T-helper 2 cell treated with Interferon-gamma antibody and Interleukin-4, amounts not matched to agents 5 μg/mL and 100 μg/mL, for 36 hours (primary cell): ENCODE measurements at regions not wholly inside any gene's neighbourhood (a gene's known extent, or its start where the extent isn't known, plus 50 kb on each side); places are given as distances from the start of the nearest gene placed in this dataset.

ENCODE experiments used
- DNase-seq: peaks from one replicate; pipeline ENCODE4 v3.0.0; 2021; ENCODE audit warnings: low spot score
- H3K27ac Mint-ChIP-seq: one replicate; pipeline ENCODE4 v1.8.0; 2021; ENCODE audit warnings: mild to moderate bottlenecking, mixed read lengths
- H3K27me3 Mint-ChIP-seq: one replicate; pipeline ENCODE4 v1.8.0; 2021; ENCODE audit warnings: low read depth, mixed read lengths
- H3K36me3 Mint-ChIP-seq: one replicate; pipeline ENCODE4 v1.8.0; 2021; ENCODE audit warnings: low read depth, mixed read lengths
- H3K4me1 Mint-ChIP-seq: one replicate; pipeline ENCODE4 v1.8.0; 2021; ENCODE audit warnings: low read depth, mixed read lengths
- H3K4me3 Mint-ChIP-seq: one replicate; pipeline ENCODE4 v1.8.0; 2022; ENCODE audit warnings: mild to moderate bottlenecking, moderate library complexity, mixed read lengths
- H3K9me3 Mint-ChIP-seq: one replicate; pipeline ENCODE4 v1.8.0; 2021; ENCODE audit warnings: mixed read lengths

DNA sequence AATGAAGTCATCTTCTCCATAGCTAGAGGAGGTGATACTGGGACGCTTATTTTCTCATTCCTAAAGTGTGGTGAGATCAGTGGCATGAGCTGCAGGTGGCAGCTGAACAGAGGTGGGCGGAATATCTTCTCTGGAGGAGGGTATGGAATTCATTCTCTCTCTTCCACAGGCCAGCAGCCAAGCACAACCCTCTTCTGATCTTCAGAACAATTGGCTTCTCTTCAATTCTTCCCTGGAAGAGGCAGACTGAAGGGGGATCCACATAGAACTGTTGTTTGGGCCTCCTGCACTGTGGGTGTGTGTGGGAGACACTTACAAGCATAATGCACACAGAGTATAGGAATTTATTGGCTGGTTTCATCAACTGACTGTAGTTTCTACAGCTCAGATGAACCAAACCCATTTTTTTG, 180.4 kb upstream of the RASGEF1B start:
- no peak for DNase-seq
- H3K36me3 Mint-ChIP-seq: no peaks in the 10 kb centered on the region
- H3K4me1 Mint-ChIP-seq: peaks cover 41% of the 10 kb centered on the region
- no peak overlapping the region for H3K4me3 Mint-ChIP-seq
- no peak overlapping the region for H3K27ac Mint-ChIP-seq
- H3K27me3 Mint-ChIP-seq: no peaks in the 10 kb centered on the region
- no peaks in the 10 kb centered on the region for H3K9me3 Mint-ChIP-seq

GRCh38 chr4:81651243-81651899, 179.7 kb upstream of the RASGEF1B start:
- Mint-ChIP-seq H3K36me3 (no peaks in the 10 kb centered on the region), H3K9me3 (no peaks in the 10 kb centered on the region), H3K27me3 (no peaks in the 10 kb centered on the region), H3K4me1 (peaks cover 41% of the 10 kb centered on the region), H3K27ac (no peak overlapping the region), H3K4me3 (no peak overlapping the region)
- DNase-seq: no peak

DNA sequence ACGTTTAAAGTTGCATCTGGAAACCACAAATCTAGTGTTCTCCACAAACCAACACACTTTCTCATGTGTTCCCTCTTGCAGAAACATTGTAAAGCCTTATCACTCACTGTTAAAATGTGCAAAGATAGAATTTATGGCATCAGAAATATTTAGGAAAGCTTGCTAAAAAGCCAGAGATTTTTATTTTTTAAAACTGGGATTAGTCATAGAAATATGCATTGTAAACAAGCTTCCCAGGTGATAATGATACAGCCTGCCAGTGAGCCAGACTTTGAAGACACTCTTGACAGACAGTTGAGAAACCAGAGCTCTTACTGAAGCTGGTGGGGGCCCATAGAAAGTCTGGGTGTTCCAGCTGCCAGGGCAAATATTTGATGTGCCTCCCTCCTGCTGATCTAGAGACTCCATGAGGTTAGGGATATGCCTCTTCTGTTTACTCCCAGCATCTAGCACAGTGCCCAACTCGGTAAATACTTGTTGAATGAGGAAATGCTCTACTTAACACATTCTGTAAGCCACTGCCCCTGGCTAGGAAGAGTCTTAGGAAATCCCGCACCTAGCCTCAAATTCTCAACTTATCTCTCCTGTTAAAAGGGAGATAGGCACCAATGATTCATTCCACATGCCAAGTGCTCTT, 179.0 kb upstream of the RASGEF1B start:
- no peaks in the 10 kb centered on the region for H3K9me3 Mint-ChIP-seq
- peaks cover 41% of the 10 kb centered on the region for H3K4me1 Mint-ChIP-seq

DNA sequence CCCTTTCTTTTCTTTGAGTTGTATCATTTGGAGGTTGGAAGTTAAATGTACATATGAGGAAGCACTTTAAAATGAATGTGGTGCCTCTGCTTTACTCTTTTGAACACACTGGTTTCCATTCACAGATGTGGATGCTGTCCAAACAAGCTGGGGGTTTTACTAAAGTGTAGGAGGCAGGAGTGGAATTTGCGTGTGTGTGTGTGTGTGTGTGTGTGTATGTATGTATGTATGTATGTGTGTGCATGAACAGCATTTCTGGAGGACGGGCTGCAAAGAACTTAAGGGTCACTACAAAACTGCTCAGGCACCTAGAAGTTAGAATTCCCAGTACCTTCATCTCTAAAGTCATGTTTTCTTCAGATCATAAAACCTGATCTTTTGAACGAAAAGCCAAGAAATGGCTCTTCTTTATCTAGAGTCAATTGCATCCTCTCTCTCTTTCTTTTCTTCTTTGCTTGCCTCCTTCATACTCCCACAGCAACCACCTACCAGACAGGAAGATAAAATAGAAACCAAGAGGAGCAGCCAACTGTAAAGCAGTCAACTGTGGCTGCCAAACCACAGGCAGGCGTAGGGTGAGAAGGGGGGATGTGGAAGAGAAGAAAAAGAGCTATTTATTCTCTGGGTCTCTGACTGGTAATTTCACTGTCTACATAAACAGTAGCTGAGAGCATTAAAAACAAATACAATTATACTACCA, 177.0 kb upstream of the RASGEF1B start:
- Mint-ChIP-seq H3K4me1 (peaks cover 41% of the 10 kb centered on the region), H3K9me3 (no peaks in the 10 kb centered on the region), H3K27ac (no peak overlapping the region), H3K36me3 (no peaks in the 10 kb centered on the region), H3K27me3 (no peaks in the 10 kb centered on the region), H3K4me3 (peak overlapping the region; percentile 55)
- DNase-seq: peak; percentile 25

More for the DNA sequence above, 179.0 kb upstream of the RASGEF1B start:
- no peaks in the 10 kb centered on the region for H3K36me3 Mint-ChIP-seq
- H3K27ac Mint-ChIP-seq: no peak overlapping the region
- H3K4me3 Mint-ChIP-seq: peak overlapping the region; percentile 11
- no peaks in the 10 kb centered on the region for H3K27me3 Mint-ChIP-seq
- no peak for DNase-seq

DNA sequence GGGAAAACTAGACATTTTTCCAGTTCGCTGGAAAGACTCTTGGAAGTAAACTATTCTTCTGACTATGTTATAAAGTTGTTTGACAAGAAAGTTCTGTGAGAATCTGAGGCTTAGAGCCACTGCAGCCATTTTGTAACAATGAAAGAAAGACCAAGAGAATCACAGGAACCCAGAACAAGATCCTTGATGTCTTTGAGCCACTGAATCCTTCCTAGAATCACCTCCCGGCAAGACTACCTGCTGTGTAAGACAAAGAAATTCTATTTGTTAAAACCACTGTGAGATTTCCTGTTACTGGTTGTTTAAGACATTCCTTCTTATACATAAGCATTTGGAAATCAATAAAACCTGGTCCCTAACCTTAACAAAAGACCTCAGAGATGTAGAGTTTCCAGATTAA, 175.7 kb upstream of the RASGEF1B start:
- peaks cover 39% of the 10 kb centered on the region for H3K4me1 Mint-ChIP-seq
- H3K27ac Mint-ChIP-seq: no peak overlapping the region
- H3K4me3 Mint-ChIP-seq: no peak overlapping the region
- no peaks in the 10 kb centered on the region for H3K36me3 Mint-ChIP-seq
- no peaks in the 10 kb centered on the region for H3K9me3 Mint-ChIP-seq
- no peaks in the 10 kb centered on the region for H3K27me3 Mint-ChIP-seq
- DNase-seq: no peak

GRCh38 chr4:81642543-81642942, 170.8 kb upstream of the RASGEF1B start:
- H3K9me3 Mint-ChIP-seq: no peaks in the 10 kb centered on the region
- no peak for DNase-seq
- H3K4me3 Mint-ChIP-seq: no peak overlapping the region
- H3K27me3 Mint-ChIP-seq: no peaks in the 10 kb centered on the region
- no peak overlapping the region for H3K27ac Mint-ChIP-seq
- no peaks in the 10 kb centered on the region for H3K36me3 Mint-ChIP-seq
- H3K4me1 Mint-ChIP-seq: peaks cover 3% of the 10 kb centered on the region

GRCh38 chr4:81639248-81639647, 167.5 kb upstream of the RASGEF1B start:
- no peaks in the 10 kb centered on the region for H3K4me1 Mint-ChIP-seq
- no peak overlapping the region for H3K4me3 Mint-ChIP-seq
- H3K9me3 Mint-ChIP-seq: no peaks in the 10 kb centered on the region
- DNase-seq: no peak
- H3K27me3 Mint-ChIP-seq: no peaks in the 10 kb centered on the region
- no peak overlapping the region for H3K27ac Mint-ChIP-seq
- no peaks in the 10 kb centered on the region for H3K36me3 Mint-ChIP-seq

DNA sequence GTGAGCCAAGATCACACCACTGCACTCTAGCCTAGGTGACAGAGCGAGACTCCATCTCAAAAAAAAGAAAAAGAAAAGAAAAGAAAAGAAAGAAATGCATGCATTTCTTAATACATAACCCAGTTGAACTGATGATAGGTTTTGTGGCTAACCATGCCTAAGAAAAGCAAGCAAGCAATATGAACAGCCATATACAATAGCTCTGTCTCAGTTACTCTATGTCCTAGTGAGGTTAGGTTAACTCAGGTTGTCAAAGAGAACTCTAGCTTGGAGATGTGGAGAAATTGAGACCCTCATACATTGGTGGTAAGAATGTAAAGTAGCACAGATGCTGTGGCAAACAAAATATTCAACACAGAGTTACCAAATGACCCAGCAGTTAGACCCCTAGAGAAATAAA, 167.0 kb upstream of the RASGEF1B start:
- no peak overlapping the region for H3K27ac Mint-ChIP-seq
- H3K4me1 Mint-ChIP-seq: no peaks in the 10 kb centered on the region
- DNase-seq: no peak
- H3K36me3 Mint-ChIP-seq: no peaks in the 10 kb centered on the region
- no peaks in the 10 kb centered on the region for H3K27me3 Mint-ChIP-seq
- no peaks in the 10 kb centered on the region for H3K9me3 Mint-ChIP-seq
- H3K4me3 Mint-ChIP-seq: no peak overlapping the region

DNA sequence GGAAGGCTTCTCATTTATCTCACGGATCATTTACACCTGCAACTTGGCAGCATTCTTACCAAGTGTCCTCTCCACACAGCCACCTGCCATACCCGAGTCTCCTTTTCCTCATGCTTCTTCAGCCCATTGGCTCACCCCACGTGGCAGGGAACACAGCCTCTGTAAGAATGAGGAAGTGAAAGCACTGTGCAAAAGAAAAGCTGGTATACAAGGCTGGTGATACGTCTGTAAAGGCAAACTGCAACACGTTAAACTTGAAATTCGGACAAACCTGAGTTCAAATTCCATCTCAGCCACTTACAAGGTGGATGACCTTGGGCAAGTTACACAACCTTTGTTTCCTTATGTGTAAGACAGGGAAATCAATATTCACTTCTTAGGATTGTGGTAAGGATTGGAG, 164.0 kb upstream of the RASGEF1B start:
- H3K9me3 Mint-ChIP-seq: no peaks in the 10 kb centered on the region
- no peaks in the 10 kb centered on the region for H3K36me3 Mint-ChIP-seq
- H3K27ac Mint-ChIP-seq: no peak overlapping the region
- DNase-seq: no peak
- no peaks in the 10 kb centered on the region for H3K4me1 Mint-ChIP-seq
- no peak overlapping the region for H3K4me3 Mint-ChIP-seq
- no peaks in the 10 kb centered on the region for H3K27me3 Mint-ChIP-seq

DNA sequence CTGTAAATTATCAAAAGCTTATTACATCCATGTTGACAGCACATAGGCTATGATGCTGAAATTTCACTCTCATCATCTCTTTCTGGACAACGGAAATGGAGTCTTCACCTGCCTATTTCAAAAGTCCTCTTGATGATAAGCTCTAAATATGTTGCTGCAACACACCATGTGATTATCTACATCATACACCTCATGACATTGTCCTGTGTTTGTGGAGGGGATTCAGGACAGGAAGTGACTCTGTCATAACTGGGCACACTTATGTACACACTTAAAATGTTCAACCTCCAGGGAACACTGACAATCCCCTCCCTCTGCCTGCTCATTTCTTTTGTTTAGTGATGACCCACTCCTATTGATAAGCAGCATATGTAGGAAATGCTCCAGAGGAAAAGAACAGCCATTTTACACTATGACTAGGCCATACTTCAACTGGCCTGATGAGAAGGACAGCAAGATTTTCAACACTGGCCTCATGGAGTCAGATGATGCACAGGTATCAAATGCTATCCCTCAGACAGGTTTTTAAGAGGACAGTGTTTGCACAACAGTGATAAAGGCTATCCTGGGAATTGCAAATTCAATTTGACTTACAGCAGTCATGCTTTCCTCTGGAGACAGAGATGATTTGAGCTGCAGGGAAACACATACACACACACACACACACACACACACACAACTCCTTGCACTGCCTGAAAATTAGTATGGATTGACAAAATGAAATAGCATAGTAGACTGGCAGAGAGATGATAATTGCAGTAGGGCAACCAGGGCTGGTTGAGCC, 163.3 kb upstream of the RASGEF1B start:
- no peaks in the 10 kb centered on the region for H3K27me3 Mint-ChIP-seq
- H3K27ac Mint-ChIP-seq: no peak overlapping the region
- H3K4me1 Mint-ChIP-seq: no peaks in the 10 kb centered on the region
- no peak overlapping the region for H3K4me3 Mint-ChIP-seq
- H3K36me3 Mint-ChIP-seq: no peaks in the 10 kb centered on the region
- no peak for DNase-seq
- H3K9me3 Mint-ChIP-seq: no peaks in the 10 kb centered on the region

DNA sequence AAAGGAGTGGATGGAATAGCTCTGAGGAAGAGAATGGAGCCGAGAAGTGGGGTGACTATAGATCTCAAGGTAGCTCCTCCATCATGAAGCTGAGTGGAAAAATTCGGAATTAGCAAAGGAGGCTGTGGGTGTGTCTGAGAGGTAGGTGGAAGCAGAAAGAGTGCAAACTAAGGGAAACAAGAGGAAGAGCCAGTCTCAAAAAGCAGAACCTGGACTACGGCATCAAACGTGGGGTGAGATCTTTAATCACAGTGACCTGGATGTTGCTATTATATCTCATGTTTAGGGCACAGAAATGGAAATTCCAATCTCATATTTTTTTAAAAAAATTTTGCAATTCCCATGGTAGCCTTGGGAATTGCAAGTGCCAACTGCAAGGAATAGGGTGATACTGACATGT, 162.5 kb upstream of the RASGEF1B start:
- H3K9me3 Mint-ChIP-seq: no peaks in the 10 kb centered on the region
- H3K4me1 Mint-ChIP-seq: no peaks in the 10 kb centered on the region
- H3K4me3 Mint-ChIP-seq: no peak overlapping the region
- no peaks in the 10 kb centered on the region for H3K27me3 Mint-ChIP-seq
- no peak for DNase-seq
- H3K27ac Mint-ChIP-seq: no peak overlapping the region
- H3K36me3 Mint-ChIP-seq: no peaks in the 10 kb centered on the region

DNA sequence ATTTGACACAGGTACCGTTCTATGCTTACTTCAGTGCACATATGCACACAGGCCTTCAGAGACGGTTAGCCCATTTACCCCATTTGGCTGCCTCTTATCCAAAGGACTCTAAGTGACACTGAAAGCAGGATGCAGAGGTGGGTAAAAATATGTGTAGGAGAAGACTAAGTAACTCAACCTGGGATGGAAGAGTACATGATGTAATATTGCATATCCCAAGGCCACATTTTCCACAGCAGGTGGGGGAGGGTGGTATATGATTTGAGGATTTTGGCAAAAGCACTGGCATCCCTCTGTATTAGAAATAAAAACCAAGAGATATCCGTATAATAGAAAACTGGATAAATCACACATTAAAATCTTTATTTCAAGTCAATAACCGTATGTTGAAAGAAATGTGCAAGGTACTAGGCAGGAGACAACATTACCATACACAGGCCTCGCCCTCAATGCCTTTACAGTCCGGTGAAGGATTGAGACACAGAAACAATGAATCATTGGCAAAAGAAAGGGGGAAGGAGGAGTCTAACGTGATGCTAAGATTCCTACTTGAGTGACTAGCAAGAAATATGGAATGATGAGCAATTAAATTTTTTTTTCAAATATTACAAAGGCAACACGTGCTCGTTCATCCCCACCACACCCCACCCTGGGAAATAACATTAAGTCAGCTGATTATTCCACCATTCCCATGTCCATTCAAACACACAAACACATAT, 161.0 kb upstream of the RASGEF1B start:
- Mint-ChIP-seq H3K27me3 (no peaks in the 10 kb centered on the region), H3K4me3 (no peak overlapping the region), H3K27ac (no peak overlapping the region), H3K9me3 (no peaks in the 10 kb centered on the region), H3K4me1 (no peaks in the 10 kb centered on the region), H3K36me3 (no peaks in the 10 kb centered on the region)
- DNase-seq: no peak

DNA sequence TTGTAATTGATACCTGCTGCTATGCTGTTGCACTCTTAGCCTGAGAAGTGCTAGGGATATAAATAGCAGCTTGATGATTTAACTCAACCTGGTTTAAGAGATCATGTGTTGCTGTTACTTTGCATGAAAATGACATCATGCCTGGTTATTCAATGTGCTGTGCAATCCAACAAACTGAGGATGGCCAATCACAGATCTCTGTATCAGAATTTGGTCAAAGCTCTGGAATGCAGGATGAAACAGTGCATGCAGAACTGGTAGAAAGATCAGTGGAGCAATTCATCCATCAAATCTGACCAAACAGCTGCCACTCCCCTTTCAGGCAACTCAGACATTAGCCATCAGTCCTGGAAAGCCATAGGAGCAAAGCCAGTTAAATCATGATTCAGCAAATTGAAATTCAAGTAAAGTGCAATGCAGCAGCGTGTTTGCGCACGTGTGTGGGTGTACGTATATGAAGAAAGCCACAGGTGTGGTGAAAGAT, 160.3 kb upstream of the RASGEF1B start:
- H3K9me3 Mint-ChIP-seq: no peaks in the 10 kb centered on the region
- H3K36me3 Mint-ChIP-seq: no peaks in the 10 kb centered on the region
- no peak for DNase-seq
- no peak overlapping the region for H3K27ac Mint-ChIP-seq
- no peaks in the 10 kb centered on the region for H3K4me1 Mint-ChIP-seq
- H3K27me3 Mint-ChIP-seq: no peaks in the 10 kb centered on the region
- H3K4me3 Mint-ChIP-seq: no peak overlapping the region
